IPS-18a (cell line): ENCODE measurements at regions not wholly inside any gene's neighbourhood (a gene's known extent, or its start where the extent isn't known, plus 50 kb on each side); places are given as distances from the start of the nearest gene placed in this dataset.
"Not testable (repeated sequence)": the region's sequence is repeated elsewhere in the genome, so short reads cannot be mapped to it uniquely, and the experiment has no call there.

Source experiments
- H3K27ac ChIP-seq: one replicate; pipeline ENCODE4 v1.5.1; 2013; ENCODE audit warnings: low read length
- H3K27me3 ChIP-seq: one replicate; pipeline ENCODE4 v1.6.1; 2013; ENCODE audit warnings: mild to moderate bottlenecking, low read length; ENCODE audit not compliant: control insufficient read depth, insufficient read depth
- H3K36me3 ChIP-seq: one replicate; pipeline ENCODE4 v1.6.1; 2013; ENCODE audit warnings: low read depth, low read length; ENCODE audit not compliant: control insufficient read depth
- H3K4me1 ChIP-seq: one replicate; pipeline ENCODE4 v1.6.1; 2013; ENCODE audit warnings: low read depth, low read length; ENCODE audit not compliant: control insufficient read depth
- H3K4me3 ChIP-seq: one replicate; pipeline ENCODE4 v1.5.1; 2013; ENCODE audit warnings: low read length
- H3K9ac ChIP-seq: one replicate; pipeline ENCODE4 v1.6.1; 2013; ENCODE audit warnings: mild to moderate bottlenecking, low read length, moderate library complexity
- H3K9me3 ChIP-seq: one replicate; pipeline ENCODE4 v1.6.1; 2013; ENCODE audit warnings: low read depth, low read length; ENCODE audit not compliant: control insufficient read depth

GRCh38 chr4:173998471-173999144 is 284.9 kb downstream of the FBXO8 start:
- Histone ChIP-seq H3K9me3 (no peaks in the 10 kb centered on the region), H3K36me3 (no peaks in the 10 kb centered on the region), H3K9ac (no peak overlapping the region), H3K4me3 (no peak overlapping the region), H3K27me3 (no peaks in the 10 kb centered on the region), H3K27ac (no peak overlapping the region), H3K4me1 (no peaks in the 10 kb centered on the region)

GRCh38 chr4:173995779-173996178 is 287.7 kb downstream of the FBXO8 start:
- H3K4me3 ChIP-seq, H3K9ac ChIP-seq, H3K36me3 ChIP-seq, H3K27ac ChIP-seq, H3K9me3 ChIP-seq, H3K27me3 ChIP-seq, H3K4me1 ChIP-seq: not testable (repeated sequence)

GRCh38 chr4:173991814-173992213 is 291.7 kb downstream of the FBXO8 start:
- Histone ChIP-seq H3K4me1 (no peaks in the 10 kb centered on the region), H3K36me3 (no peaks in the 10 kb centered on the region), H3K27ac (no peak overlapping the region), H3K9ac (no peak overlapping the region), H3K27me3 (no peaks in the 10 kb centered on the region), H3K4me3 (no peak overlapping the region), H3K9me3 (no peaks in the 10 kb centered on the region)

- H3K4me3 ChIP-seq, result no peak overlapping the region
- H3K4me1 ChIP-seq, result no peaks in the 10 kb centered on the region
- H3K27me3 ChIP-seq, result no peaks in the 10 kb centered on the region
- H3K9me3 ChIP-seq, result no peaks in the 10 kb centered on the region
- no peak overlapping the region for H3K9ac ChIP-seq
- H3K36me3 ChIP-seq, result no peaks in the 10 kb centered on the region
- no peak overlapping the region for H3K27ac ChIP-seq
Observed at GRCh38 chr4:173991316-173991715, 292.2 kb downstream of the FBXO8 start.

- no peaks in the 10 kb centered on the region for H3K36me3 ChIP-seq
- no peaks in the 10 kb centered on the region for H3K9me3 ChIP-seq
- no peak overlapping the region for H3K4me3 ChIP-seq
- no peaks in the 10 kb centered on the region for H3K27me3 ChIP-seq
- no peaks in the 10 kb centered on the region for H3K4me1 ChIP-seq
- H3K27ac ChIP-seq, result no peak overlapping the region
- no peak overlapping the region for H3K9ac ChIP-seq
Observed at GRCh38 chr4:173990869-173991210, 292.6 kb downstream of the FBXO8 start.

- Histone ChIP-seq H3K36me3 (no peaks in the 10 kb centered on the region), H3K9me3 (no peaks in the 10 kb centered on the region), H3K27ac (no peak overlapping the region), H3K4me1 (no peaks in the 10 kb centered on the region), H3K4me3 (no peak overlapping the region), H3K9ac (no peak overlapping the region), H3K27me3 (no peaks in the 10 kb centered on the region)
Observed at GRCh38 chr4:173990126-173990868, 293.2 kb downstream of the FBXO8 start.

GRCh38 chr4:173963523-173963922 is 319.9 kb downstream of the FBXO8 start:
- H3K4me1 ChIP-seq, H3K27ac ChIP-seq, H3K9me3 ChIP-seq, H3K9ac ChIP-seq, H3K36me3 ChIP-seq, H3K27me3 ChIP-seq, H3K4me3 ChIP-seq: not testable (repeated sequence)

GRCh38 chr4:173960398-173960797 is 323.1 kb downstream of the FBXO8 start:
- Histone ChIP-seq H3K27me3 (no peaks in the 10 kb centered on the region), H3K27ac (no peak overlapping the region), H3K4me1 (no peaks in the 10 kb centered on the region), H3K36me3 (no peaks in the 10 kb centered on the region), H3K9me3 (no peaks in the 10 kb centered on the region), H3K4me3 (no peak overlapping the region), H3K9ac (no peak overlapping the region)

GRCh38 chr4:173958445-173958844 is 325.0 kb downstream of the FBXO8 start:
- H3K4me3 ChIP-seq, result no peak overlapping the region
- H3K9ac ChIP-seq, result no peak overlapping the region
- H3K27me3 ChIP-seq, result no peaks in the 10 kb centered on the region
- H3K9me3 ChIP-seq, result no peaks in the 10 kb centered on the region
- no peaks in the 10 kb centered on the region for H3K36me3 ChIP-seq
- H3K4me1 ChIP-seq, result no peaks in the 10 kb centered on the region
- H3K27ac ChIP-seq, result no peak overlapping the region

- Histone ChIP-seq H3K9me3 (no peaks in the 10 kb centered on the region), H3K9ac (no peak overlapping the region), H3K27me3 (no peaks in the 10 kb centered on the region), H3K4me3 (no peak overlapping the region), H3K27ac (no peak overlapping the region), H3K4me1 (no peaks in the 10 kb centered on the region), H3K36me3 (no peaks in the 10 kb centered on the region)
Observed at GRCh38 chr4:173943547-173943946, 339.9 kb downstream of the FBXO8 start.

- H3K4me1 ChIP-seq, result peaks cover 17% of the 10 kb centered on the region
- no peak overlapping the region for H3K9ac ChIP-seq
- no peaks in the 10 kb centered on the region for H3K9me3 ChIP-seq
- H3K36me3 ChIP-seq, result no peaks in the 10 kb centered on the region
- H3K27ac ChIP-seq, result no peak overlapping the region
- no peaks in the 10 kb centered on the region for H3K27me3 ChIP-seq
- H3K4me3 ChIP-seq, result no peak overlapping the region
Observed at GRCh38 chr4:173940146-173940545, 343.3 kb downstream of the FBXO8 start.

GRCh38 chr4:173937631-173938270 is 345.7 kb downstream of the FBXO8 start:
- no peak overlapping the region for H3K27ac ChIP-seq
- no peaks in the 10 kb centered on the region for H3K36me3 ChIP-seq
- H3K4me1 ChIP-seq, result peaks cover 17% of the 10 kb centered on the region
- no peak overlapping the region for H3K4me3 ChIP-seq
- no peak overlapping the region for H3K9ac ChIP-seq
- H3K27me3 ChIP-seq, result no peaks in the 10 kb centered on the region
- no peaks in the 10 kb centered on the region for H3K9me3 ChIP-seq
